ENCODE measurements at regions not wholly inside any gene's neighbourhood (a gene's known extent, or its start where the extent isn't known, plus 50 kb on each side); places are given as distances from the start of the nearest gene placed in this dataset.

GRCh38 chr1:56382929-56383328 is 196.4 kb downstream of the PLPP3 start:
- H3K4me3 Mint-ChIP-seq: no peak overlapping the region
- H3K4me1 Mint-ChIP-seq (ENCODE audit: unreplicated experiment): peaks cover 3% of the 10 kb centered on the region
- no peaks in the 10 kb centered on the region for H3K27me3 Mint-ChIP-seq
- H3K9me3 Mint-ChIP-seq: no peaks in the 10 kb centered on the region
- H3K27ac Mint-ChIP-seq: no peak overlapping the region
- H3K36me3 Mint-ChIP-seq: no peaks in the 10 kb centered on the region
- DNase-seq (ENCODE audit: extremely low spot score, unreplicated experiment): no peak
- TF ChIP-seq CTCF (conservative IDR thresholded peaks at IDR 0.05): no peak

GRCh38 chr1:56380531-56380930 is 198.8 kb downstream of the PLPP3 start:
- Mint-ChIP-seq H3K4me3 (no peak overlapping the region), H3K27ac (no peak overlapping the region), H3K36me3 (no peaks in the 10 kb centered on the region), H3K4me1 (ENCODE audit: unreplicated experiment) (peaks cover 25% of the 10 kb centered on the region), H3K9me3 (no peaks in the 10 kb centered on the region), H3K27me3 (no peaks in the 10 kb centered on the region)
- TF ChIP-seq CTCF (conservative IDR thresholded peaks at IDR 0.05): no peak
- DNase-seq (ENCODE audit: extremely low spot score, unreplicated experiment): no peak

- no peaks in the 10 kb centered on the region for H3K36me3 Mint-ChIP-seq
- peaks cover 41% of the 10 kb centered on the region for H3K4me1 Mint-ChIP-seq (ENCODE audit: unreplicated experiment)
- H3K27ac Mint-ChIP-seq: no peak overlapping the region
- no peak for TF ChIP-seq CTCF (conservative IDR thresholded peaks at IDR 0.05)
- no peaks in the 10 kb centered on the region for H3K9me3 Mint-ChIP-seq
- H3K4me3 Mint-ChIP-seq: no peak overlapping the region
- H3K27me3 Mint-ChIP-seq: no peaks in the 10 kb centered on the region
- DNase-seq (ENCODE audit: extremely low spot score, unreplicated experiment): no peak
Observed at GRCh38 chr1:56378341-56379070, 200.9 kb downstream of the PLPP3 start.

GRCh38 chr1:56377431-56377830 is 201.9 kb downstream of the PLPP3 start:
- H3K4me1 Mint-ChIP-seq (ENCODE audit: unreplicated experiment): peaks cover 42% of the 10 kb centered on the region
- H3K9me3 Mint-ChIP-seq: no peaks in the 10 kb centered on the region
- no peak for DNase-seq (ENCODE audit: extremely low spot score, unreplicated experiment)
- no peak for TF ChIP-seq CTCF (conservative IDR thresholded peaks at IDR 0.05)
- no peaks in the 10 kb centered on the region for H3K27me3 Mint-ChIP-seq
- H3K36me3 Mint-ChIP-seq: no peaks in the 10 kb centered on the region
- no peak overlapping the region for H3K27ac Mint-ChIP-seq
- H3K4me3 Mint-ChIP-seq: no peak overlapping the region

- Mint-ChIP-seq H3K4me1 (ENCODE audit: unreplicated experiment) (peaks cover 47% of the 10 kb centered on the region), H3K4me3 (peak overlapping the region; percentile 35), H3K27ac (peak overlapping the region; percentile 3), H3K9me3 (no peaks in the 10 kb centered on the region), H3K36me3 (no peaks in the 10 kb centered on the region), H3K27me3 (no peaks in the 10 kb centered on the region)
- no peak for TF ChIP-seq CTCF (conservative IDR thresholded peaks at IDR 0.05)
- no peak for DNase-seq (ENCODE audit: extremely low spot score, unreplicated experiment)
Observed at GRCh38 chr1:56376188-56376984, 203.0 kb downstream of the PLPP3 start.
